ENCODE measurements at regions not wholly inside any gene's neighbourhood (a gene's known extent, or its start where the extent isn't known, plus 50 kb on each side); places are given as distances from the start of the nearest gene placed in this dataset.

GRCh38 chr17:72452286-72453173, 331.7 kb downstream of the SOX9 start:
- H3K27ac ChIP-seq = no peak overlapping the region
- TF ChIP-seq, protein P1, sequence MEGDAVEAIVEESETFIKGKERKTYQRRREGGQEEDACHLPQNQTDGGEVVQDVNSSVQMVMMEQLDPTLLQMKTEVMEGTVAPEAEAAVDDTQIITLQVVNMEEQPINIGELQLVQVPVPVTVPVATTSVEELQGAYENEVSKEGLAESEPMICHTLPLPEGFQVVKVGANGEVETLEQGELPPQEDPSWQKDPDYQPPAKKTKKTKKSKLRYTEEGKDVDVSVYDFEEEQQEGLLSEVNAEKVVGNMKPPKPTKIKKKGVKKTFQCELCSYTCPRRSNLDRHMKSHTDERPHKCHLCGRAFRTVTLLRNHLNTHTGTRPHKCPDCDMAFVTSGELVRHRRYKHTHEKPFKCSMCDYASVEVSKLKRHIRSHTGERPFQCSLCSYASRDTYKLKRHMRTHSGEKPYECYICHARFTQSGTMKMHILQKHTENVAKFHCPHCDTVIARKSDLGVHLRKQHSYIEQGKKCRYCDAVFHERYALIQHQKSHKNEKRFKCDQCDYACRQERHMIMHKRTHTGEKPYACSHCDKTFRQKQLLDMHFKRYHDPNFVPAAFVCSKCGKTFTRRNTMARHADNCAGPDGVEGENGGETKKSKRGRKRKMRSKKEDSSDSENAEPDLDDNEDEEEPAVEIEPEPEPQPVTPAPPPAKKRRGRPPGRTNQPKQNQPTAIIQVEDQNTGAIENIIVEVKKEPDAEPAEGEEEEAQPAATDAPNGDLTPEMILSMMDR (conservative IDR thresholded peaks at IDR 0.05) = no peak

- H3K27ac ChIP-seq = no peak overlapping the region
- TF ChIP-seq, protein P1 (conservative IDR thresholded peaks at IDR 0.05) = no peak
These were observed 333.5 kb downstream of the SOX9 start for GRCh38 chr17:72454342-72454741.

- no peak overlapping the region for H3K27ac ChIP-seq
- TF ChIP-seq, protein P1 (conservative IDR thresholded peaks at IDR 0.05) = no peak
These were observed 334.7 kb downstream of the SOX9 start for GRCh38 chr17:72455562-72455961.

- H3K27ac ChIP-seq = no peak overlapping the region
- TF ChIP-seq, protein P1 (conservative IDR thresholded peaks at IDR 0.05) = no peak
These were observed 335.3 kb downstream of the SOX9 start for GRCh38 chr17:72456075-72456474.

- TF ChIP-seq, protein P1 (conservative IDR thresholded peaks at IDR 0.05) = no peak
- no peak overlapping the region for H3K27ac ChIP-seq
These were observed 336.9 kb downstream of the SOX9 start for GRCh38 chr17:72457712-72458111.

- TF ChIP-seq, protein P1 (conservative IDR thresholded peaks at IDR 0.05) = no peak
- H3K27ac ChIP-seq = no peak overlapping the region
These were observed 337.5 kb downstream of the SOX9 start for GRCh38 chr17:72458301-72458700.

GRCh38 chr17:72460711-72461110, 339.9 kb downstream of the SOX9 start:
- TF ChIP-seq, protein P1 (conservative IDR thresholded peaks at IDR 0.05) = no peak
- no peak overlapping the region for H3K27ac ChIP-seq
